Omental fat pad (tissue), 3 donors: ENCODE measurements at regions not wholly inside any gene's neighbourhood (a gene's known extent, or its start where the extent isn't known, plus 50 kb on each side); places are given as distances from the start of the nearest gene placed in this dataset.

Source experiments
- ATAC-seq: fragments of 150-250 bp; one replicate; pipeline ENCODE4 v1.9.1; 2016; ENCODE audit warnings: mild to moderate bottlenecking, moderate library complexity; ENCODE audit not compliant: low FRiP score
- DNase-seq: peaks from one replicate; pipeline ENCODE4 v3.0.0-alpha.2; 2019; ENCODE audit warnings: low spot score
- TF ChIP-seq, protein P1 (sequence below), 3 donors: fragments of 450-650 bp; IDR thresholded peaks; one replicate each; pipeline ENCODE4 v1.5.1; 2016 to 2017; ENCODE audit warnings: antibody characterized with exemption in 3 of 3, mild to moderate bottlenecking in 3 of 3, moderate library complexity in 2 of 3

- TF ChIP-seq, protein P1, sequence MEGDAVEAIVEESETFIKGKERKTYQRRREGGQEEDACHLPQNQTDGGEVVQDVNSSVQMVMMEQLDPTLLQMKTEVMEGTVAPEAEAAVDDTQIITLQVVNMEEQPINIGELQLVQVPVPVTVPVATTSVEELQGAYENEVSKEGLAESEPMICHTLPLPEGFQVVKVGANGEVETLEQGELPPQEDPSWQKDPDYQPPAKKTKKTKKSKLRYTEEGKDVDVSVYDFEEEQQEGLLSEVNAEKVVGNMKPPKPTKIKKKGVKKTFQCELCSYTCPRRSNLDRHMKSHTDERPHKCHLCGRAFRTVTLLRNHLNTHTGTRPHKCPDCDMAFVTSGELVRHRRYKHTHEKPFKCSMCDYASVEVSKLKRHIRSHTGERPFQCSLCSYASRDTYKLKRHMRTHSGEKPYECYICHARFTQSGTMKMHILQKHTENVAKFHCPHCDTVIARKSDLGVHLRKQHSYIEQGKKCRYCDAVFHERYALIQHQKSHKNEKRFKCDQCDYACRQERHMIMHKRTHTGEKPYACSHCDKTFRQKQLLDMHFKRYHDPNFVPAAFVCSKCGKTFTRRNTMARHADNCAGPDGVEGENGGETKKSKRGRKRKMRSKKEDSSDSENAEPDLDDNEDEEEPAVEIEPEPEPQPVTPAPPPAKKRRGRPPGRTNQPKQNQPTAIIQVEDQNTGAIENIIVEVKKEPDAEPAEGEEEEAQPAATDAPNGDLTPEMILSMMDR (IDR thresholded peaks at IDR 0.05), result no peak
- no peak for DNase-seq
- ATAC-seq, result no peak
These were observed 532.8 kb upstream of the GOLIM4 start for GRCh38 chr3:168628549-168628948.

- no peak for DNase-seq
- no peak for ATAC-seq
- TF ChIP-seq, protein P1 (IDR thresholded peaks at IDR 0.05), result no peak
These were observed 529.8 kb upstream of the GOLIM4 start for GRCh38 chr3:168625477-168625876.

DNA sequence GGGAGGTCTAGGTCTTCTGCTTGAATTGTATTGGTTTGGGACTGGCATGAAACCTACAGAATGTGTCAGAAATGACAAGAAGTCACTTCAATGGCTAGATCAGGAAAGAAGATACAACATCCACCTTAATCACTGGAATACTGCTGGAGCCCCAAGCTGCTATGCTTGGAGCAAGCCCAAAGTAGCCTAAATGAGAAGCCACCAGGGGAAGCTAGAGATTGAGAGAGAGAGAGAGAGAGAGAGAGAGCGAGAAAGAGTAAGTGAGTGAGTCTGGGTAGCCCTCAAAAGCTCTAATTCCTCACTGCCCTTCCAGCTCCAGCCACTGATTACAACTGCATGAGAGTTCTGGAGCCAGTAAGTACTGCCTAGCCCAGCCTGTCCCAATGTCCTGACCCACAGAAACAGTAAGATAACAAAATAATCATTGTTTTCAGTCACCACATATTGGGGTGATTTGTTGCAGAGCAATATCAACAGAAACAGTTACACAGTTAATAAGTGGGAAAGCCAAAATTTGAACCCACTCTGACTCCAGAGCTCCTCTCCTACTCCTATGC, 529.2 kb upstream of the GOLIM4 start:
- no peak for DNase-seq
- ATAC-seq, result no peak
- TF ChIP-seq, protein P1 (IDR thresholded peaks at IDR 0.05), result no peak

GRCh38 chr3:168624195-168624594, 528.5 kb upstream of the GOLIM4 start:
- TF ChIP-seq, protein P1 (IDR thresholded peaks at IDR 0.05), result no peak
- ATAC-seq, result no peak
- no peak for DNase-seq

DNA sequence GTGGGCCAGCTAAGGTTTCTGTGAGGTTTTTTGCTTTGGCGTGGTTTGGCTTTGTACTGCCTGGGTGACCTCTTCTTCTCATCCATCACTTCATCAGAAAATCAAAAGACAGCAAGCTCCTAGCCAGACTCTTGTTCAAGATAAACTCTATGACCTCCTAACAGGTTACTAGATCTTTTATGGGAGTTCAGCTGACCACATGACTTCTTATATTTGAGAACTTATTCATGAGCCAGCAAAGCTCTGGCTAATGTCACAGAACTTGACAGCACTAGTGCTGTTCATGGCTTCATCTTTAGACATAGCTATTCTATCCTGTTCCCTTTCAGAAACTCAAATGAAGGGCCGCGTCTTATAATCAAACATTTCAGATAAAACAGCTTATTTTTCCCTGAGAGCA, 527.1 kb upstream of the GOLIM4 start:
- no peak for ATAC-seq
- TF ChIP-seq, protein P1 (IDR thresholded peaks at IDR 0.05), result no peak

DNA sequence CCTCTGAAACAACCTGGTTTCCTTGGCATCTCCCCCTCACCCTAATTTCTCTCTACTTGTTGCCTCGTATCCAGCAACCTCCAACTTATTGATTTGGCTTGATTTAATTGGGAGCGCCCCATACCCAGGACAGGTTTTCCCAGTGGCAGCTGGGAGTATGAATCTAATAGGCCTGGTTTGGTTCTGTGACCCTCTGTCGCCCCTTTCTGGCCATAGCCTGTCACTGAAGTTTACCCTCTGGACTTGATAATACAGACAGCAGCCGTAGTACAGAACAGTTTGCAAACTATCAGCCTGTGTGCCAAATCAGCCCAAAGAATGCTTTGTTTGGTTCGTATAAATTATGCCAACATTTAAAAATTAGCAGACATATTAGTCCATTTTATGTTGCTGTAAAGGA, 525.1 kb upstream of the GOLIM4 start:
- DNase-seq (no peak), ATAC-seq (no peak)
- TF ChIP-seq, protein P1 (IDR thresholded peaks at IDR 0.05), result no peak

More for the DNA sequence above, 527.1 kb upstream of the GOLIM4 start:
- DNase-seq, result no peak

GRCh38 chr3:168618827-168619470, 523.2 kb upstream of the GOLIM4 start:
- no peak for ATAC-seq
- TF ChIP-seq, protein P1 (IDR thresholded peaks at IDR 0.05), result no peak

More at GRCh38 chr3:168618827-168619470, 523.2 kb upstream of the GOLIM4 start:
- no peak for DNase-seq
